Neutrophil (primary cell): ENCODE measurements at regions not wholly inside any gene's neighbourhood (a gene's known extent, or its start where the extent isn't known, plus 50 kb on each side); places are given as distances from the start of the nearest gene placed in this dataset.

Source experiments
- H3K27ac ChIP-seq: fragments of 200-600 bp; sonication (generic); 2 replicates; pipeline ENCODE4 v1.5.1; 2016; ENCODE audit warnings: mild to moderate bottlenecking, moderate library complexity
- H3K27me3 ChIP-seq: fragments of 200-600 bp; sonication (generic); 2 replicates; pipeline ENCODE4 v1.6.0; 2016; ENCODE audit warnings: mild to moderate bottlenecking
- H3K36me3 ChIP-seq: fragments of 200-600 bp; sonication (generic); 2 replicates; pipeline ENCODE4 v1.5.1; 2017
- H3K4me1 ChIP-seq, 2 experiments: fragments of 200-600 bp in 1 of 2; sonication (generic) in 1 of 2; 1 replicate in 1 of 2; 2 replicates in 1 of 2; pipeline versions ENCODE4 v1.5.1 to v1.6.1; 2013 to 2016; ENCODE audit warnings: low read depth in 1 of 2, low read length in 1 of 2, mild to moderate bottlenecking in 1 of 2, moderate library complexity in 1 of 2; ENCODE audit not compliant: control insufficient read depth in 1 of 2, insufficient read depth in 1 of 2
- H3K4me3 ChIP-seq, 2 experiments: fragments of 200-600 bp in 1 of 2; sonication (generic) in 1 of 2; 1 replicate in 1 of 2; 2 replicates in 1 of 2; pipeline ENCODE4 v1.5.1; 2013 to 2016; ENCODE audit warnings: low read depth in 1 of 2, low read length in 1 of 2, mild to moderate bottlenecking in 1 of 2, moderate library complexity in 1 of 2
- H3K9me3 ChIP-seq: fragments of 200-600 bp; sonication (generic); 2 replicates; pipeline ENCODE4 v1.5.1; 2016
- TF ChIP-seq, protein P1 (sequence below): fragments of 200-600 bp; sonication (generic); IDR thresholded peaks from 2 replicates; pipeline ENCODE4 v1.5.1; 2016; ENCODE audit warnings: antibody characterized with exemption

DNA sequence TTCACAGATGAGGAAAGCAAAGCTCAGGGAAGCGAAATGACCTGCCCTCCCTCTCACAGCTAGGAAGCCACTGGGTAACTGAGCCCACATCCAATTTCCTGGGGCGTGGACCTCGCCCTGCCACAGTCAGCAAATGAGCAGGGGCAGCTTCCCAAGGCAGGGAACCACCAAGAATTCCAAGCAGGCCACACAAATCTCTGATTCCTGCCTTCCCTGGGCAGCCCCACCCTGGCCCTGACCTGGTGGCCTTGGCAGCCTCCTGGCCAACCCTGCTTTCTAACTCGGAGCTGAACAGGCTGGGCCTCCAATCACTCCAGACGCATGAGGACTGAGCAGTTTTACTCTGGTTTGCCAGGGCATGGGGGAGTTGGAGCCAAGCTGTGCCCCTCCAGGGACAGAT is 203.7 kb upstream of the TLE3 start:
- TF ChIP-seq, protein P1, sequence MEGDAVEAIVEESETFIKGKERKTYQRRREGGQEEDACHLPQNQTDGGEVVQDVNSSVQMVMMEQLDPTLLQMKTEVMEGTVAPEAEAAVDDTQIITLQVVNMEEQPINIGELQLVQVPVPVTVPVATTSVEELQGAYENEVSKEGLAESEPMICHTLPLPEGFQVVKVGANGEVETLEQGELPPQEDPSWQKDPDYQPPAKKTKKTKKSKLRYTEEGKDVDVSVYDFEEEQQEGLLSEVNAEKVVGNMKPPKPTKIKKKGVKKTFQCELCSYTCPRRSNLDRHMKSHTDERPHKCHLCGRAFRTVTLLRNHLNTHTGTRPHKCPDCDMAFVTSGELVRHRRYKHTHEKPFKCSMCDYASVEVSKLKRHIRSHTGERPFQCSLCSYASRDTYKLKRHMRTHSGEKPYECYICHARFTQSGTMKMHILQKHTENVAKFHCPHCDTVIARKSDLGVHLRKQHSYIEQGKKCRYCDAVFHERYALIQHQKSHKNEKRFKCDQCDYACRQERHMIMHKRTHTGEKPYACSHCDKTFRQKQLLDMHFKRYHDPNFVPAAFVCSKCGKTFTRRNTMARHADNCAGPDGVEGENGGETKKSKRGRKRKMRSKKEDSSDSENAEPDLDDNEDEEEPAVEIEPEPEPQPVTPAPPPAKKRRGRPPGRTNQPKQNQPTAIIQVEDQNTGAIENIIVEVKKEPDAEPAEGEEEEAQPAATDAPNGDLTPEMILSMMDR, result no peak
- no peaks in the 10 kb centered on the region for H3K4me1 ChIP-seq
- no peaks in the 10 kb centered on the region for H3K27me3 ChIP-seq
- no peaks in the 10 kb centered on the region for H3K9me3 ChIP-seq
- H3K27ac ChIP-seq, result no peak overlapping the region
- no peaks in the 10 kb centered on the region for H3K36me3 ChIP-seq
- no peak overlapping the region for H3K4me3 ChIP-seq

DNA sequence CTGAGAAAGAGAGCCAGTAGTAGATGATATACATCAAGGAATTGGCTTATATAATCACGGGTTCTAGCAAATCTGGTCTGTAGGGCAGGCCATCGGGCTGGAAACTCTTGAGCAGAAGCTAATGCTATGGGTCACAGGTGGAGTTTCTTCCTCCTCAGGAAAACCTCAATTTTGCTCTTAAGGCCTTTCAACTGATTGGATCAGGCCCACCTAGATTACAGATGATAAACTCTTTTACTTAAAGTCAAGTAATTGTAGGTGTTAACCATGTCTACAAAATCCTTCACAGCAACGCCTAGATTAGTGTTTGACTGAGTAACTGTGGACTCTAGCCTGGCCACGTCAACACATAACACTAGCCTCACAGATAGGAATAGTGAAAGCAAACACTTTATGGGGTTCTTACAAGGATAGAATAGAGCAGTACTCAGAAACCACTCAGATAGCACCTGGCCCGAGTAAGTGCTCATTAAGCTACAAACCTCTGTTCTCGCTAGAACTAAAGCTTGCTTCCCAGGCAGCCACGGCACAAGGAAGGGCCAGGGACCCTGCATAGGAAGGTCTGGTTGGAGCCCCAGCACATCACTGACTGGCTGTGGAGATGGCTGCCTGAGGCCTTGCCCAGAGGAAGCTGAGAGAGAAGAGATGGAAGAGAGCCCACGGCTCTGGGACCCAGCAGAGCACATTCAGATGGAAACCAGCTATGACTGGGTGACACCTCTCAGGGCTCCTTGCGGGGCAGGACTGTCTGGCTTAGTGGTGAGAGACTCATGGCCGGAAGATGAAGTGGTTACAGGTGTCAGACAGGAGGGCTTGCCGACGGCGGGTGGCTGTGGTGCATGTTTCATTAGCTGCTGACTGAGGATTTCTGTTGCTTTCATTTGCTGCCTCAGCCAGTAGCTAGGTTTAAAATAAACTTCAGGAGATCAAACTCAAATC is 202.5 kb upstream of the TLE3 start:
- Histone ChIP-seq H3K36me3 (no peaks in the 10 kb centered on the region), H3K4me3 (no peak overlapping the region), H3K4me1 (no peaks in the 10 kb centered on the region), H3K27ac (no peak overlapping the region), H3K9me3 (no peaks in the 10 kb centered on the region), H3K27me3 (no peaks in the 10 kb centered on the region)
- TF ChIP-seq, protein P1, result no peak

DNA sequence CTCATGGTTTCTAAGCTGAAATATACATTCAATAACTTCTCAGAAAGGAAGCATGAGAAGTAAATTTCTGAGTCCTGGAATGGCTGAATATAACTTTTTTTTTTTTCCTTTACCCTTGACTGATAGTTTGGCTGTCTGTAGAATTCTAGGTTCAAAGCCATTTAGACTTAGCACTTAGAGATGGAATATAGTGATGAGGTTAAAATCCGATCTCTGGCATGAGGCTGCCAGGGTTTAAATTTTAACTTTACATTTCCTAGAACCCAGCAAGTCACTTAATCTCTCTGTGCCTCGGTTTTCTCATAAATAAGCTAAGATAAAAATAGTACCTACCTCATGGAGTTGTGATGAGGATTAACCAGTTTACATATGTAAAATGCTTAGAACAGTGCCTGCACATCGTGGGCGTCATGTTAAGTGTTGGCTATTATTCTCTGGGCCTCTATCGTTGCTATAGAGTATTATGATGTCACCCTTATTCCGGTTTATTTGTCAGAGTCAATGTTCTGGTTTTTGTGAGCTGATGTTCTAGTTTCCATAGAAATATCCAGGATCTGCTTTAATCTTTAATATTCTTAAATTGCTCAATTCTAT is 199.8 kb upstream of the TLE3 start:
- Histone ChIP-seq H3K4me3 (no peak overlapping the region), H3K4me1 (no peaks in the 10 kb centered on the region), H3K36me3 (no peaks in the 10 kb centered on the region)

DNA sequence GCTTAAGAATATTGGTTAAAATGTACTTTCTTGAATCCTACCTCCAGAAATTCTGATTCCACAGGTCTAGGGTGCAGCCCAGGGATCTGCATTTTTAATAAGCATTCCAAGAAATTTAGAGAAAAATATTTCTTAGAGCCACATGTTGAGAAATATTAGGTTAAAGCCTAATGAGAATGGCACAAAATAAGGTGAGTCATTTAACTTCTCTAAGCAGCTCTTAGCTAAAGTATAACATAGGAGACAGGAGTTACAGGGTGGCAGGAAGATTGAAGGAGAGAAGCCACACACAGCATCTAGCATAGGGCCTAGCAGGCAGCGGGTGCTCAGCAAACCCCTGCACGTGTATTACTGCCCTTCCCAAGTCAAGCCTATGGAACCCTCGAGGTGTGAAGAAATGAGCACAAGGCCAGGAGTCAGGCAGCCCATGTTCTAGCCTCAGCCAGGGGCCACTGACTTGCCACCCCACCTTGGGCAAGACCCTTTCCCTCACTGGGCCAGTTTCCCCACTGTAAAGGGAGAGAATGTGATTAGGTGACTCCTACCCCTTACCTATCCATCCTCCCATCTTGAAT is 197.1 kb upstream of the TLE3 start:
- H3K4me1 ChIP-seq, result no peaks in the 10 kb centered on the region
- no peak overlapping the region for H3K4me3 ChIP-seq
- H3K36me3 ChIP-seq, result no peaks in the 10 kb centered on the region
- no peaks in the 10 kb centered on the region for H3K9me3 ChIP-seq
- TF ChIP-seq, protein P1, result no peak
- no peaks in the 10 kb centered on the region for H3K27me3 ChIP-seq
- no peak overlapping the region for H3K27ac ChIP-seq

More for the DNA sequence above, 199.8 kb upstream of the TLE3 start:
- TF ChIP-seq, protein P1, result no peak
- H3K9me3 ChIP-seq, result no peaks in the 10 kb centered on the region
- H3K27ac ChIP-seq, result no peak overlapping the region
- no peaks in the 10 kb centered on the region for H3K27me3 ChIP-seq

DNA sequence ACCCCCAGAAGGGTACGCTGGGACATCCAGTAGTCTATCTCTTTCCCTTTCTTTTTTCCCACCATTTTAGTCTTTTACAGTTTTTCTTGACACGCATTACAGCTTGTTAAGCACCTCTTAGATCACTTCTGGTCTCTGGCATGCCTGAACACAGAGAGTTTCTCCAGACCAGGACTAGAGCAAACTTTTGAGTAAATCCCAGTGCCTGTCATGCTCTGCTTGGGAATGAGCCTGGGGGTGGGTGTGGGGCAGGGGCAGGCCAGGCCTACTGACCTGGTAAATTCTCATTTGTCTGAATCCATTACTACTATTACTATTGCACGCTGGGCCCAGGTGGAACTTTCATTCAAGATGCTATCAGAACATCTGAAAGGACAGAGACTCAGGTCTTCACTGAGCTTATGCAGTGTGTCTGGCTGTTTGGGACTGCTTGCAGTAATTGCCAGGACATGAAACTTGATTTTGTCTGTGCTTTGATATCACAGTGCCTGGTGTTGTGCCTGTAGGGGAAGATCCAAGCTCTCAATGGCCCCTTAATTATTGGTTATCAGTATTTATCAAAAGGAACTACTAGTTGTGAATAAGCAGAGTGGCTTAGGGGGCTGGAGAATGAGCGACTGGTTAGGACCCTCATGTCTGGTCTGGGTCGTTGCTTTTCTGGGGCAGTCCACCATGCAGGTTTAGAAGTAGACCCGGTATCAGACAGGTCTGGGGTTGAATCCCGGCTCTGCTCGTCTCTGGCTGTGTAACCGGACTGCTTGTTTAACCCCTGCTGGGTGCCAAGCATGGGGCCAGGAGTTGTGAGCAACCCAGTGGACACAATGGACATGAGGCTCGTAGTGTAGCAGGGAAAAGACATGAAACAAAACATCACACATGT is 196.1 kb upstream of the TLE3 start:
- Histone ChIP-seq H3K4me1 (no peaks in the 10 kb centered on the region), H3K36me3 (no peaks in the 10 kb centered on the region), H3K27me3 (no peaks in the 10 kb centered on the region), H3K27ac (no peak overlapping the region), H3K9me3 (no peaks in the 10 kb centered on the region), H3K4me3 (no peak overlapping the region)
- TF ChIP-seq, protein P1, result no peak
